ENCODE measurements at regions not wholly inside any gene's neighbourhood (a gene's known extent, or its start where the extent isn't known, plus 50 kb on each side); places are given as distances from the start of the nearest gene placed in this dataset.

GRCh38 chr2:23169896-23170295, 215.1 kb upstream of the KLHL29 start:
- TF ChIP-seq CTCF (IDR thresholded peaks at IDR 0.05), result no peak
- no peak for TF ChIP-seq EZH2 (IDR thresholded peaks at IDR 0.05)
- no peak for TF ChIP-seq EZH2phosphoT487 (IDR thresholded peaks at IDR 0.05)
